GM19467 (cell line): ENCODE measurements at regions not wholly inside any gene's neighbourhood (a gene's known extent, or its start where the extent isn't known, plus 50 kb on each side); places are given as distances from the start of the nearest gene placed in this dataset.
"Not testable (repeated sequence)": the region's sequence is repeated elsewhere in the genome, so short reads cannot be mapped to it uniquely, and the experiment has no call there.

ENCODE experiments used
- ATAC-seq: cut with Tn5 transposase; IDR thresholded peaks from one replicate; pipeline ENCODE4 v1.9.1; 2021; ENCODE audit warnings: mild to moderate bottlenecking, moderate library complexity; ENCODE audit not compliant: unreplicated experiment

DNA sequence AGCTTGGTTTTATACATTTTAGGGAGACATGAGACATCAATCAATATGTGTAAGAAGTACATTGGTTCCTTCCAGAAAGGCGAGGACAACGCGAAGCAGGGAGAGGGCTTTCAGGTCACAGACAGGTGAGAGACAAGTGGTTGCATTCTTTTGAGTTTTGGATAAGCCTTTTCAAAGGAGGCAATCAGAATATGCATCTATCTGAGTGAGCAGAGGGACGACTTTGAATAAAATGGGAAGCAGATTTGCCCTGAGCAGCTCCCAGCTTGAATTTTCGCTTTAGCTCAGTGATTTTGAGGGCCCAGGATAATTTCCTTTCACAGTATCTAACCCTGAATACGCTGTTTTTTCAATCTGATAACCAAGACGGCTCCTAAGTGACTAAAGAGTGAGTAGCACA, 82.5 kb upstream of the MYO3A start:
- ATAC-seq: no peak

DNA sequence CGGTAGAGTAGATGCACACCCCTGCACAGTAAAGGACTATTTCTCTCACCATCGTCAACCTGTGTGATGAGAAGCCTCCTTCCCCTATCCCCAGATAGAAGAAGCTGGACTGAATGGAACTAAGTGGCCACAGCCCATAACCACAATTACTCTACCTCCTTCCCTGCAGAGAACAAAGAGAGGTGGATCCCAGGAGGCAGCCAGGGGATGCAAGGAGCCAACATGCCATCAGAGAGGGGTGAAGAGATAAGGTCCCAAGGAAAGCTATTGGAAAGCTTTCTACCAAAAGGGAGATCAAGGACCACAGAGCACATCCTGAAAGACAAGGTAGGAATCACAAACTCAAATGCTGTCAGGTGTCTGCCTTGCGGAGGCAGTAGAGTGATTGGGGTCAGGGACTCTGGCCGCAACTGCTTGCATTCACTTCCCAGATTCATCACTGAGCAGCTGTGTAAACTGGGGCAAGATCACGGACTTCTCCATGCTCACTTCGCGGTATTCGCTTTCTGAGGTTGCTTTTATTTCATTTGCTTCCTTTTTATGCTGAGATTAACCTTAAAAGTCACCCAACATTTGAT, 81.6 kb upstream of the MYO3A start:
- no peak for ATAC-seq

DNA sequence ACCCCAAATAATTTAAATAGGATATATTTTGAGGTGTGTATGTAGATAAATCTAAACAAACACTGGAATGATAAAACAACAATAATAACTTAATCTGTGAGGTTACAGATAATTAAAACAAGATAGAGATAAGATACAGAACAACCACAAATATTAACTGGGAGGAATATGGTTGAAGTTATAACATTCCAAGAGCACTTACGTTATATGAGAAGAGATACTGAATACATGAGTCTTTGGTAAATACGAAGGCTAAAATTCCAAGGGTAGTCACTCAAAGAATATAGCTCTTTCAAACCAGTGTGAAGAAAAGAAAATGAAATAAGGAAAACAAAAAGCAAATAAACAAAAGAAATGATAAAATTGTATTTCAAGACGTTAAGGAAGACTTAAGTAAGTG, 76.0 kb upstream of the MYO3A start:
- ATAC-seq: no peak

DNA sequence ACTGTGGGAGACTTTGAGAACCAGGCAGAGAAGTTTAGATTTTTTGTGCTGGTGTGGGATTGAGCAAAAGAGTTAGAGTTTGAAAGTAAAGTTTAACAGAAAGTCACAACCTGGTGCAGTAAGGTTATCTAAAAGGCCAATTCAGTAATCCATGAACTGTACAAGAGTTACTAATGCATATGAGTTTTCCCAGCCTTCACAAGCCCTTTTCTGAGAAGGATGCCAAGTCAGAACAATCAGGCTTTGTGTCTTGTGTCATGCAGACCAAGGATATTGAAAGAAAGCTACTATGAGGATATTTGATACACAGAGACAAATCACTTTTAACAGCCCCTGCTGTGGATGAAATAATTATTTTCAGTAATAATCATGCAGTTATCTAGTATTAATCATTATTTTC, 68.8 kb upstream of the MYO3A start:
- ATAC-seq: no peak

DNA sequence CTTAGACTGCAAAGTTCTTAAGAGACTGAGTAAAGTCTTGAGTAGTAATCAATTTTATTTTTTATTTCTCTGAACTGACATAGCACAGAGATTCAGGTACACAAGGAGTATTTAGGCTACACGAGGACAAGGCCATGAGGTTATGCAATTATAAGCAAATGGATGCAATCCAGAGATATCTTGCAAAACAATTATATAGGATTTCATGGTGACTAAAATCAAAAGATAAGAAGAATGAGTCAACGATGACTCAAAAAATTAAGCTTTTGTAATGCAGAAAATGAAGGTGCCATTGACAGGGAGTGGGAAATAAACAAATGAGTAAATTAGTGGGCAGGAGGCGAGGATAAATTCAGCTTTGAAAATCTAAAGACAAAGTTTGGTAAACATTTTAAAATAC, 66.7 kb upstream of the MYO3A start:
- ATAC-seq: no peak

DNA sequence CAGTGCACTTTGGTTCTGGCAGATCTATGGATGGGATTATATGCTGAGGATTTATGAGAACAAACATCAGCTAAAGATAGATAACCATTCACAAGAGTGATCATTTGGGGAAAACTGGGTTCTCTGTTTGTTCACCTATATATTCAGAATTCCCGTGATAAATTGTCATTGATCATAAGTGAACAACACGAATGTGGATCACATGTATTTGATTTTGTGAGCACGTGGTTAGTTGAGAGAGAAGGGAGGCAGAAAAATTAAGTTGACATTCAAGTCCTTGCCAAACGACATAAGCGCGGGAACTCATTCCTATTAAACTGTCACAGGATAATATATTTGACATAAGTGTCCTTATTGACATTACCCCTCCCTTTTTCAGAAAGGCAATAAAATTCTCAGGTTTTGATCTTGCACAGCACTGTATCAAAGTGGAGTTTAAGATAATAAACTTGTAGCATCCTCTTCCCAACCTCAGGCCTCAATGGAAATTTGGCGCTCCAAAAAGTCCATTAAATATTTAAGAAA, 64.9 kb upstream of the MYO3A start:
- ATAC-seq: no peak

DNA sequence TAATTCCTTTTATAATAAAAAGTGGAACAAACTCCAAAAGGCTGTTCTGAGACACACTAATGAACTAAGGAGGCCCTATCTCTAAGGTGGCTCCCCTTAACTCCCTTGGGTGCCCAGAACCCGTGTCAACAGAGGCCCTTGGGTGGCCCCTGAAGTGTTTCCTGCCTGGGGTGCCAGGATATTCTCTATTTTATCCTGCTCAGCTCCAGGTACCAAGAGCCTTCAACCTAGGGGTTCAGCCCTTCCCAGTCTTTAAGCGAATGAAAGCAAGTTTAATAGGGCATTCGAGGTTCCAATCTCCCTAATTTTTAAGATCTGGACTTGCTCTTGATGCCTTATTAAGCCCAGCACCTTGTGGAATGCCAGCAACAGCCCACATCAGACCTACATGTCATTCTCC, 64.4 kb upstream of the MYO3A start:
- ATAC-seq: no peak

DNA sequence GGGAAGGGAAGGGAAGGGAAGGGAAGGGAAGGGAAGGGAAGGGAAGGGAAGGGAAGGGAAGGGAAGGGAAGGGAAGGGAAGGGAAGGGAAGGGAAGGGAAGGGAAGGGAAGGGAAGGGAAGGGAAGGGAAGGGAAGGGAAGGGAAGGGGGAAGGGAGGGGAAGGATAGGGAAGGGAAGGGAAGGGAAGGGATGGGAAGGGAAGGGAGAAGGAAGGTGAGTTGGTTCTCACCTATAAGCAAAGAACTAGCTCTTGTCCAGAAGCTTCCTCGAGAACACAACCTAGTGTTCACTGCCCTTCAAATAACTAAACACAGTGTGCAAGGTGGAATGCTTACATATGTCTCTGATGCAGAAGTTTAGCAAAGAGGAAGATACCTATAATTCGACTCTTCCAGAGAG, 59.6 kb upstream of the MYO3A start:
- not testable (repeated sequence) for ATAC-seq

DNA sequence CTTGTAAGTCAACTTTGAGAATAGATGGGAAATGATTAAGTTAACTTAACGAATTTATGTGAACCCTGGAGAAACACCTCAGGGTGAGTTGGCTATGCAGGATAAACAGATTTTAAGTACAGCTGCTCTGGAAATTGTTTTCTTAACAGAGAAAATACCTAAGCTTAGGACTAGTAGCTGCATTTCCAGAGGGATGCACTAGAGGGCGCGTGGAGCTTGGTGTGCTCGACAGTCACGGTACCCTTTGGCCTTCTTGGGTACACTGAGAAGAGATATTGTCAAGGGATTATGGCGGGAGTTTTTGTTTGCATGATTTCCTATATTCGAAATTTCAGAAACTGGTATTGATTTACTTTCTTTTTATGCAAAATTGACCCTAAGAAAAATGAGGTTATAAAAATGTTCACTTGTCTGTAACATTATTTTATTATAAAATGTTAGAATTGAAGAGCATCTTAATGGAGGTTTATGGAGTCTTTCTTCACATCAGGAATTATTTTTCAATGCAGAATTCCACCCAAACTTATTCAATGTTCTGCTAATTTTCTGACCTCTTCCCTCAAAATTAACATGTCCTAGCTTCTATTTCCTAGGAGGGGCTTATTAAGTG, 58.4 kb upstream of the MYO3A start:
- ATAC-seq: peak; percentile 86

DNA sequence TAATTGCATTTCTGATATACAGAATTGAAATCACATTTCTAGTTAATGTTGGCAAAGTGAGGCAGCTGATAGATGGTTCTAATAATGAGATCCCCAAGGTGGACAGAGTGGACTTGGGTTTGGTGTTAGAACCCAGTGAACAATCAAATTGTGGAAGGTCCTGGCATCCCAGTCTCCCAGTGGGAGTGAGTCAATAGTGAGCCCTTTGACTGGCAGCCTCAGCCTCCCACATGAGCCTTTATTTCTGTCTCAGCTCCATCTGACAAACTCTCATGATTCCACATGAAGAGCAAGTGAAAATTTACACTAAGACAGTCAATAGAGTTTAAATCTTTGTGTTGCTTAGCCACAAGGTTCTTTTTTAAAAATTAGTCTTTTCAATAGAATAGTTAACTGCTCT, 56.7 kb upstream of the MYO3A start:
- ATAC-seq: no peak
